ENCODE measurements at regions not wholly inside any gene's neighbourhood (a gene's known extent, or its start where the extent isn't known, plus 50 kb on each side); places are given as distances from the start of the nearest gene placed in this dataset.

DNA sequence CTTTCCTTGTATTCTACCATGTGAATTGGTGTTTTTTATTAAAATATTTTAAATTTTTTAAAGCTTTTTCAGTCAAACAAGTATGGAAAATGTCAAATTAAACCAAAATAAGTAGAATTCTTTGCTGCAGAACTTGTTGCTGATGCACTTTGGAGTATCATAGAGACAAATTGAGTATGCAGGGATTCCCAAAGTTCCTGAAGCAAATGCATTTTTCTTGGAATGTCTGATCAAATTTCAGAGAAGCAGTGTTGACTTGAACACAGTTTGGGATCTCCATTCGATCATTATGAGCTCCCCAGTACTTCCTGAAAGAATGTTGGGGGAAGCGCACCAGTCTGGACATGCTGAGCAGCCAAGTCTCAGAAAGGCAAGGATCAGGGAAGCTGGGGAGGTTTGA, 517.8 kb upstream of the CFAP20DC start:
- TF ChIP-seq, protein P1, sequence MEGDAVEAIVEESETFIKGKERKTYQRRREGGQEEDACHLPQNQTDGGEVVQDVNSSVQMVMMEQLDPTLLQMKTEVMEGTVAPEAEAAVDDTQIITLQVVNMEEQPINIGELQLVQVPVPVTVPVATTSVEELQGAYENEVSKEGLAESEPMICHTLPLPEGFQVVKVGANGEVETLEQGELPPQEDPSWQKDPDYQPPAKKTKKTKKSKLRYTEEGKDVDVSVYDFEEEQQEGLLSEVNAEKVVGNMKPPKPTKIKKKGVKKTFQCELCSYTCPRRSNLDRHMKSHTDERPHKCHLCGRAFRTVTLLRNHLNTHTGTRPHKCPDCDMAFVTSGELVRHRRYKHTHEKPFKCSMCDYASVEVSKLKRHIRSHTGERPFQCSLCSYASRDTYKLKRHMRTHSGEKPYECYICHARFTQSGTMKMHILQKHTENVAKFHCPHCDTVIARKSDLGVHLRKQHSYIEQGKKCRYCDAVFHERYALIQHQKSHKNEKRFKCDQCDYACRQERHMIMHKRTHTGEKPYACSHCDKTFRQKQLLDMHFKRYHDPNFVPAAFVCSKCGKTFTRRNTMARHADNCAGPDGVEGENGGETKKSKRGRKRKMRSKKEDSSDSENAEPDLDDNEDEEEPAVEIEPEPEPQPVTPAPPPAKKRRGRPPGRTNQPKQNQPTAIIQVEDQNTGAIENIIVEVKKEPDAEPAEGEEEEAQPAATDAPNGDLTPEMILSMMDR (IDR thresholded peaks at IDR 0.05) = no peak
- no peak for TF ChIP-seq POLR2A (IDR thresholded peaks at IDR 0.05)

All from lower leg skin (tissue), 3 donors.